Activated naive CD8-positive, alpha-beta T cell treated with anti-CD3 and anti-CD28 coated beads, Interleukin-2, amount 10 ng/mL, durations not matched to agents 7 days and 5 days (primary cell): ENCODE measurements at regions not wholly inside any gene's neighbourhood (a gene's known extent, or its start where the extent isn't known, plus 50 kb on each side); places are given as distances from the start of the nearest gene placed in this dataset.

ENCODE experiments used
- ATAC-seq: fragments of 150-1000 bp; cut with Tn5 transposase; one replicate; pipeline ENCODE4 v1.10.0; 2021; ENCODE audit warnings: low read depth, moderate library complexity
- POLR2A ChIA-PET: fragments of 350-600 bp; sonication (Branson Sonifier 250); formaldehyde crosslinking; loops from one replicate; lab custom pipeline; 2021; ENCODE audit warnings: antibody characterized with exemption; lab: Charles Lee
- DNase-seq: peaks from one replicate; pipeline ENCODE4 v3.0.0; 2021
- H3K27ac Mint-ChIP-seq: one replicate; pipeline ENCODE4 v1.8.0; 2022; ENCODE audit warnings: mild to moderate bottlenecking, mixed read lengths
- H3K27me3 Mint-ChIP-seq: one replicate; pipeline ENCODE4 v1.8.0; 2022; ENCODE audit warnings: mild to moderate bottlenecking, moderate library complexity, mixed read lengths
- H3K36me3 Mint-ChIP-seq: one replicate; pipeline ENCODE4 v1.8.0; 2021; ENCODE audit warnings: mild to moderate bottlenecking, mixed read lengths
- H3K4me1 Mint-ChIP-seq: one replicate; pipeline ENCODE4 v1.8.0; 2021; ENCODE audit warnings: mixed read lengths
- H3K4me3 Mint-ChIP-seq: one replicate; pipeline ENCODE4 v1.8.0; 2022; ENCODE audit warnings: mild to moderate bottlenecking, moderate library complexity, mixed read lengths
- H3K9me3 Mint-ChIP-seq: one replicate; pipeline ENCODE4 v1.8.0; 2021; ENCODE audit warnings: mixed read lengths

DNA sequence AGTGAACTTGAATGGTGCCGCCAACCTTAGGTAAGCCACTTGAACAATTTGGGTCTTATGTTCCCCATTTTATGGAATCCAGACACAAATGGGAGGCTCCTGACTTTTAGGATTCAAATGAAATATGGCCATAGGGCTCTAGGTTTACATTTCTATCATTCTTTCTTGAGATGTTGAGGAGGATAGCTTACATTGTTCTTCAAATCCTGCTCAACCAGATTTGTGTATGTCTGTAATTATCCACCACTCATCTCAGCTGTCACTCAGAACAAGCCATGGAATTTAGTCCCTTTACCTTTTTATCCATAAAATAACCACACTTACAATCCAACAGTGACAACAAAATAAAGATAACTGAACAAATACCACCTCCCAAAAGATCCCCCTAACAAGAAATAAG lies 682.9 kb upstream of the PTBP2 start:
- H3K27me3 Mint-ChIP-seq, result no peaks in the 10 kb centered on the region
- peaks cover 2% of the 10 kb centered on the region for H3K9me3 Mint-ChIP-seq
- POLR2A ChIA-PET, result no interaction called here
- no peak overlapping the region for H3K27ac Mint-ChIP-seq
- no peaks in the 10 kb centered on the region for H3K36me3 Mint-ChIP-seq
- ATAC-seq (no peak), DNase-seq (no peak)
- H3K4me1 Mint-ChIP-seq, result no peaks in the 10 kb centered on the region
- no peak overlapping the region for H3K4me3 Mint-ChIP-seq

DNA sequence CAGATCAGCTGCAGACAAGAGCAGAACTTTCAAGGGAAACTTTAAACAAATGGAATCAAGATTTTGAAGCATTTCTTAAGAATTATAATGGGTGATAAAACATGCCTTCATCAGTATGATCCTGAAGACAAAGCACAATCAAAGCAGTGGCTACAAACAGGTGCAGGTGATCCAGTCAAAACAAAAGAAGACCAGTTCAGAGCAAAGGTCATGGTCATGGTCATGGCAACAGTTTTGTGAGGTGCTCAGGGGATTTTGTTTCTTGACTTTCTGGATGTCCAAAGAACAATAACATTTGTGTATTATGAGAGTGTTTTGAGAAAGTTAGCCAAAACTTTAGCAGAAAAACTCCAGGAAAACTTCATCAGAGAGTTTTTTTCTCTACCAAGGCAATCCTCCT lies 681.7 kb upstream of the PTBP2 start:
- no peak for DNase-seq
- H3K36me3 Mint-ChIP-seq, result no peaks in the 10 kb centered on the region
- H3K27ac Mint-ChIP-seq, result no peak overlapping the region
- peaks cover 2% of the 10 kb centered on the region for H3K9me3 Mint-ChIP-seq
- POLR2A ChIA-PET, result no interaction called here
- no peaks in the 10 kb centered on the region for H3K4me1 Mint-ChIP-seq
- ATAC-seq, result no peak
- no peak overlapping the region for H3K4me3 Mint-ChIP-seq
- H3K27me3 Mint-ChIP-seq, result no peaks in the 10 kb centered on the region

DNA sequence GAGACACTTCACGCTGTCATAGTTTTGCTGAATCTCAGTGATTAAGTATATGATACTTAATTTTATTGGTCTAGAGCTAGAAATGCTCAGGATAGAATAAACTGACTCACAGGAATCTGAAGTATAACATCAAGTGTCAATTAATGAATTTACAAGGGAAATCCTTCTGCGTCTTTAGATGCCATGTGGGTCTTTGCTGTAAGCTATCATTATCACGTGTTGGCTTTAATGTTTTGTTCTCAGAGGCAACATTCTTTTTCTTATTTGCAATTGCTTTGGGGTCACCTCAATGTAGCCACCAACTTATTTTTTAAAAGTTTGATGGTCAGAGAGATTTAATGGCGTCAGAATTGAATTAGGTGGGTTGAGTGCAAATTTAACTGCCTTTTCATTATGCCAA lies 680.1 kb upstream of the PTBP2 start:
- Mint-ChIP-seq H3K27me3 (no peaks in the 10 kb centered on the region), H3K9me3 (peaks cover 5% of the 10 kb centered on the region), H3K27ac (no peak overlapping the region), H3K36me3 (no peaks in the 10 kb centered on the region), H3K4me3 (no peak overlapping the region), H3K4me1 (no peaks in the 10 kb centered on the region)
- ATAC-seq (no peak), DNase-seq (no peak)
- POLR2A ChIA-PET, result no interaction called here

DNA sequence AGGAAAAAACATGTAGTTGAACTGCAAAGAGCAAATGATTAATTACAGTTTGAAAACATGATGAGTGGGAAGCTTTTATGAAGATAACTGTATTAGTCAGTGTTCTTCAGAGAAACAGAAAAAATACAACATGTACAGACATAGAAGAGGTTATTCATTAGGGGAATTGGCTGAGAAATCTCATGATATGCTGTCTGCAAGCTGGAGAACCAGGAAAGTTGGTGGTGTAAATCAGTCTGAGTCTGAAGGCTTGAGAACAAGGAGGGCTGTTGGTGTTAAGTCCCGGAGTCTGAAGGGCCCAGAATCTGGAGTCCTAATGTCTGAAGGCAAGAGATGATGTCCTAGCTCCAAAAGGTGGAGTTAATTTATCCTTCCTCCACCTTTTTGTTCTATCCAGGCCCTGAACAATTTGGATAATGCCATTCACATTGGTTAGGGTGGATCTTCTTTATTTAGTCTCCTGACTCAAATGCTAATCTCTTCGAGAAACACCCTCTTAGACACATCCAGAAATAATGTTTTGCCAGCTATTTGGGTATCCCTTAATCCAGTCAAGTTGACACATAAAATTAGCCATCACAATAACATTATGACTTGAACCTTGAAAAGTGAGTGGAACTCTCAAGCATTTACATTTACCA lies 672.9 kb upstream of the PTBP2 start:
- POLR2A ChIA-PET, result no interaction called here
- H3K36me3 Mint-ChIP-seq, result no peaks in the 10 kb centered on the region
- H3K27ac Mint-ChIP-seq, result no peak overlapping the region
- H3K4me1 Mint-ChIP-seq, result no peaks in the 10 kb centered on the region
- H3K27me3 Mint-ChIP-seq, result no peaks in the 10 kb centered on the region
- ATAC-seq (no peak), DNase-seq (no peak)
- no peak overlapping the region for H3K4me3 Mint-ChIP-seq
- H3K9me3 Mint-ChIP-seq, result peaks cover 6% of the 10 kb centered on the region

DNA sequence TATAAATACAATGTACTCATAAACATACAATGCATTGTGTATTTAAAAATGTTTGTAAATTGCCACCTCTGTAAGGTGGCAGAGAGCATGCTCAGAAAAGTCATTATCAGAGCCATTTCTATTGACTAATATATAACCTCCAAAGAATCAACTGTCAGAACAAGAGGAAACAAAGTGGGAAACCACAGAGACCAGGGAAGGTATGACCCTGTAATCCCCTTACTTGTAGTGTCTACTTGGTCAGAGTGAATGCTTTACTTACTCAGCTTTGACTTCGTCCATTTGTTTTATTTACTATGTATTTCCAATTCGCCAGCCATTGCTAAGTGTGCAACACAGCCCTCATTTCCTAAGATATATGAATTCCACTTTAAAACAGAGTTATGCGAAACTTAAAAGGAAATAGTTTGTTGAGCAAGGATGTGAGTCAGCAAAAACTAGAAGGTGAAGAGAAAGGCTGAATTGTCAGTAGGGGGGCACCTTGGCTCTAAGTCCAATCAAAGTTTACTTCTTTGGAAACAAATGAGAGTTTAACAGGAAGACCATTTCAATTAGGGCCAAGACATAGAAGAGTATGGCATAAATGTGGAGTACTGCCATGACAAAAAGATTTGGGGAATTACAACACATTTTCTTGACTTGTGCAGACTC lies 671.7 kb upstream of the PTBP2 start:
- H3K4me3 Mint-ChIP-seq, result no peak overlapping the region
- no peak overlapping the region for H3K27ac Mint-ChIP-seq
- no peaks in the 10 kb centered on the region for H3K4me1 Mint-ChIP-seq
- DNase-seq (no peak), ATAC-seq (no peak)
- peaks cover 7% of the 10 kb centered on the region for H3K9me3 Mint-ChIP-seq
- POLR2A ChIA-PET, result no interaction called here
- no peaks in the 10 kb centered on the region for H3K36me3 Mint-ChIP-seq
- H3K27me3 Mint-ChIP-seq, result no peaks in the 10 kb centered on the region

DNA sequence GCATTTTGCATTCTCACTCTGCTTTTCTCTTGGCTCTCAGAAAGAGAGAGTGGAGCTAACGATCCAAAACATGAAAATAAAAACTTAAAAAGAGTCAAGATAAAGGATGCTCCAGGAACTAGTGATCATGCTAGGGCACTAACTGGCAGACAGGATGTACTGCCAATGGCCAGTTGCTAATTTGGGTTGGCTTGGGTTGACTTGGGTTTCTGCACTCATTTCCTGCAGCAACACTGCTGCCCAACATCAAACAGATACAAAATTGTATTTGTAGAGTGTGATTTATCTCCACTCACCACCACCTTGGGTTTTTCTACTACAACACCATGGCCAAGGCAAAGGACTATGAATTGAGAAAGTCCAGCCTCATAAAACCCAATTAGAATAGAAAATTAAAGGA lies 662.3 kb upstream of the PTBP2 start:
- DNase-seq, result no peak
- Mint-ChIP-seq H3K36me3 (no peaks in the 10 kb centered on the region), H3K27ac (no peak overlapping the region), H3K4me1 (no peaks in the 10 kb centered on the region), H3K4me3 (no peak overlapping the region), H3K27me3 (no peaks in the 10 kb centered on the region), H3K9me3 (peaks cover 2% of the 10 kb centered on the region)
- POLR2A ChIA-PET, result no interaction called here
- ATAC-seq, result no peak

DNA sequence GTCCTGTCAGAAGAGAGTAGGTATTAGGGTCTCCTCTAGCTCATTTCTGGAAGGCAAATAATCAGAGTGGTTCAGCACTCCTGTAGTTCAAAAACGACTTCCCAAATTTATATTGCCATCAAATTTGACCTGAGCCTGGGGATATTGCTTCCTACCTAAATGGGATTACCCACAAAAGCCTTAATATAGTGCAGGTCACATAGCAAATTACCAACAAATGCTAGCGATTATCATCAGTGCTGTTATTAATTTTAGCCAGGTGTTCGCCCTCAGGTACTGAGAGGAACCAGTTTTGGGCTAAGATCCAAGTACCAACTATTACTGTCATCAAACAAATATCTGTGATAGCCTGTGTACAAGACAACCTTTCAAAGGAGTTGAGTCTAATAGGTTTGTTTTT lies 661.8 kb upstream of the PTBP2 start:
- POLR2A ChIA-PET, result no interaction called here
- no peak for ATAC-seq
- no peak for DNase-seq
- Mint-ChIP-seq H3K27ac (no peak overlapping the region), H3K4me1 (no peaks in the 10 kb centered on the region), H3K36me3 (no peaks in the 10 kb centered on the region), H3K27me3 (no peaks in the 10 kb centered on the region), H3K4me3 (no peak overlapping the region), H3K9me3 (peaks cover 1% of the 10 kb centered on the region)

DNA sequence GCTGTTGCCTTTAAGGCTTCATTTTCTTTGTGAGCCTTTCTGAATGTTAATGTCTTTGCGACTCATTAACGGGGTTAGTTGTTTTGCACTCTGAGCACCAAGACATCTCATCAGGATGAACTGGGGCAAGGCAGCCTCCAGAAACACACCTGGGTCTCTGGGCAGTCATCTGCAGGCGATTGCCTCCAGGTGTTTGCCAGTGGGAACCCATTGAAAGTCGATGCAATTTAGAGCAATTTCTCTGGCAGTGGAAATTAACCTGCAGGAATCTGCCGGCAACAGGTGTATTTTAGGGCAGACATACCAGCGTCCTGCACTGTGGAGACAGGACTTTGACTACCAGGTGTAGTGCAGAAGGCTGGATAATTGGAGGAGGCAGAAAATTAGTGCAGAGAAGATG lies 661.0 kb upstream of the PTBP2 start:
- no peaks in the 10 kb centered on the region for H3K27me3 Mint-ChIP-seq
- H3K36me3 Mint-ChIP-seq, result no peaks in the 10 kb centered on the region
- H3K4me1 Mint-ChIP-seq, result no peaks in the 10 kb centered on the region
- no peak overlapping the region for H3K4me3 Mint-ChIP-seq
- H3K9me3 Mint-ChIP-seq, result peaks cover 3% of the 10 kb centered on the region
- POLR2A ChIA-PET, result no interaction called here
- H3K27ac Mint-ChIP-seq, result no peak overlapping the region
- no peak for DNase-seq
- ATAC-seq, result no peak

DNA sequence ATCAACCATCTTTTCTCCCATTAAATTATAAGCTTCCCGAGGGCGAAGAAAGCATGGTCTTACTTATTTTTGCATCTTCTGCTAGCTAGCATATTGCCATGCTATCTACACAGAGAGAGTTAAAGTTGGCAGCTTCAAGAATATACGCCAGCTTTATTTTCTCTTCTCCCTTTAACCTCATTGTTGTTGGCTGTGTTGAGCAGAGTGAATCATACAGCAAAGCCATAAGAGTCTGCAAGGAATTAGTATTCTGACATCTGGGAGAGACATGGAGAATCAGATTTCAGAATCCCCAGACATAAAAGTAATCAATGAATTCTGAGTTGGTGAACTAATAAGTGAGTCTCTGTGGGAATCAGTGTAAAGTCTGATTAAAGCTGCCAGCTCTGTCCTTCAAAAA lies 649.6 kb upstream of the PTBP2 start:
- no peaks in the 10 kb centered on the region for H3K4me1 Mint-ChIP-seq
- H3K27ac Mint-ChIP-seq, result no peak overlapping the region
- DNase-seq (no peak), ATAC-seq (no peak)
- H3K9me3 Mint-ChIP-seq, result peaks cover 6% of the 10 kb centered on the region
- POLR2A ChIA-PET, result no interaction called here
- no peaks in the 10 kb centered on the region for H3K27me3 Mint-ChIP-seq
- H3K36me3 Mint-ChIP-seq, result no peaks in the 10 kb centered on the region
- no peak overlapping the region for H3K4me3 Mint-ChIP-seq

DNA sequence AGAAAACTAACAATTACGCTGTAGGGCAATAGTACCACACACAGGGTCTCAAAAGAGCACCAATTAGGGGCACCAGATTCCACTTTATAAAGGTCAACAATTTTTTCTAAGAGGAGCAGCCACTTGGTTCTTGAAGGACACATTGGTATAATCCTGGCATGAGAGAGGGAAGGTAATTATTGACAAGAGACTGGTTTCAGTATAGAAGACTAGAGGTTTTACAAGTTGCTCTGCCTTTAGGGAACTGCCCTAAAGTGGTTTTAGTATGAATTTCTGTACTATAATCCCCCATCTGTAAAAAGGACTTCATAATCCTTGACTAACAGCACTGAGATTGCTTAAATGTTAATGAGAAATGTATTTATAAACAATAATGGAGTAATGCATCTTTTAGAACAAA lies 648.5 kb upstream of the PTBP2 start:
- Mint-ChIP-seq H3K27ac (no peak overlapping the region), H3K27me3 (no peaks in the 10 kb centered on the region), H3K36me3 (no peaks in the 10 kb centered on the region), H3K4me3 (no peak overlapping the region), H3K4me1 (no peaks in the 10 kb centered on the region), H3K9me3 (peaks cover 6% of the 10 kb centered on the region)
- ATAC-seq (no peak), DNase-seq (no peak)
- POLR2A ChIA-PET, result no interaction called here

DNA sequence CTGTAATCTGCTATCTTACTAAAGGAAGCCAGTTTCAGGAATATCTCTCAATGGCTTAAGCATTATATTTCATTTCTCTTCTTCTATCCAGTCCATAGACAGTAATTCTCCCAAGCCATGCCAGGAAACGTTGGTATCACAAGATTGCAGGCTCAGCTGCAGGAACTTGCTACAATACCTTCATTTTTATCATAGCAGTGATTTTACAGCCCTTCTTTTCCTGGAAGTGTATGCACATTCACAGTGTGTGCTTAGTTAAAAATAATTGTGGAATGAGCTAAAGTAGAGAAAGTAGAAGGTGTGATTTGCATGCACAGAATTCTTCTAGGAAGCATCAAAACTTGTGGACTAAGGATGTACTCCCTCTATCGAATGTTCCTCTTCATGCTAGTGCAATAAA lies 647.2 kb upstream of the PTBP2 start:
- Mint-ChIP-seq H3K4me1 (no peaks in the 10 kb centered on the region), H3K27ac (no peak overlapping the region), H3K36me3 (no peaks in the 10 kb centered on the region), H3K9me3 (peaks cover 3% of the 10 kb centered on the region), H3K4me3 (no peak overlapping the region), H3K27me3 (no peaks in the 10 kb centered on the region)
- POLR2A ChIA-PET, result no interaction called here
- DNase-seq (no peak), ATAC-seq (no peak)

DNA sequence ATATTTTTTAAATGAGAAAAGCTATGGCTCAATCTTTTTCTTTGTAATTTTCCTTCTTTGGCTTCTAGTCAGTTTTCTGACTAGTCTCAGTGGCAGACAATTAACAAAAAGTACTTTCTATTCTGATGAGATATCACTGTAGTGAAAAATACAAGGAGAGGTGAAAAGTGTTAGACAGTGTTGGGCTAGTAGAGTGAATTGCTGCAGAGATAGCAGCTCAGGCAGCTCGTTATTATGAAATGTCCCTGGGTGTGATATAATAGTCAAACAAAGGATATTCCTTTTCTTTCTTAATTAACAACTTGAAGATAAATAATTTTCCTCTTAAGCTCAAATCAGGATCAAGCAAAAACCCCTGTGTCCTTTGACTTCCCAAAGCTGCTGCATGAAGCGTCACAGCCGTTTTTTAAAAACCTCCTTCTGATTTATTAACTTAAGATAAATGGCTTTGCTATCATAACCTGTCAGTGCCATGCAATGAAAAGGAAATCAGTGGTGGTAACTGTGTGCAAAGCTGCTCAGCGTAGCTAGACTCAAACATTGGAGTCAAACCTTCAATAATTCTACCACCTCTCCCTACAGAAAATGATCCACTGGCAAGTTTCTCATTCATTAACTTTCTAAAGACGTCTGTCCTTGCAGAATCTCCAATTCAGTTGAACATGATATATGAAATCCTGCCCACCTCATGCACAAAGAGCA lies 646.6 kb upstream of the PTBP2 start:
- Mint-ChIP-seq H3K9me3 (peaks cover 1% of the 10 kb centered on the region), H3K36me3 (no peaks in the 10 kb centered on the region), H3K4me3 (no peak overlapping the region), H3K27me3 (no peaks in the 10 kb centered on the region), H3K4me1 (no peaks in the 10 kb centered on the region), H3K27ac (no peak overlapping the region)
- DNase-seq (no peak), ATAC-seq (no peak)
- POLR2A ChIA-PET, result no interaction called here

DNA sequence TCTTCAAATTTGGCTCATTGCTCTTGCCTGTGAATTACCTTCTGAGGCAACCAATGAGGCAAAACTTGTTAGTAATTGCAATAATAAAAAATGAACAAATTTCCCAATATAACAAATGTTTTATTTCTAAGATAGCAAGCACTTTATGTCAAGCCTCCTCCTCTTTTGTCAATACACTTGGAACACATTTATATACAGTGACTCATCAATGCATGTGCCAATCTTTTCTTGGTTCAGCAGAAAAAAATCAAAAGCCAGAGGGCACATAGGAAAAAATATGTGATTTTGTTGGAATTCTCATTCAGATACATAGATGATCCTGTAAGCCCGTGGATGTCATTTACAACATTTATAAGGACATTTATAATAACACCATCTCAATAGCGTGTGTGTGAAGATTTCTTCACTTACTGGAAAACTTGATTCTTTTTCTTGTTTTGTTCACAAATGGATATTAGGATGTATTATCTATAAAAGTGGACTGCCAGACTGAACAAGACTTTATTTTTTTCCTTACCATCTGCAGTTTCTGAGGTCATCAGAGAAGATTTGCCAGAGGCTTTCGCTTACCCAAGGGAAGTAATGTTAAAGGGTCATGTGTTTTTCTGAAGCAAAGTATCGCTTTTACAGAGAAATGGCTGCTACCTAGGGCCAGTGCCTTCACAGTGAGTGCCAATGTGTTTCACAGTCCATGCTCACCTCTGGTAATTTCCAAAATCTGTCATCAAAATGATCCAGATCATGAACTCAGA lies 645.7 kb upstream of the PTBP2 start:
- H3K4me3 Mint-ChIP-seq, result no peak overlapping the region

DNA sequence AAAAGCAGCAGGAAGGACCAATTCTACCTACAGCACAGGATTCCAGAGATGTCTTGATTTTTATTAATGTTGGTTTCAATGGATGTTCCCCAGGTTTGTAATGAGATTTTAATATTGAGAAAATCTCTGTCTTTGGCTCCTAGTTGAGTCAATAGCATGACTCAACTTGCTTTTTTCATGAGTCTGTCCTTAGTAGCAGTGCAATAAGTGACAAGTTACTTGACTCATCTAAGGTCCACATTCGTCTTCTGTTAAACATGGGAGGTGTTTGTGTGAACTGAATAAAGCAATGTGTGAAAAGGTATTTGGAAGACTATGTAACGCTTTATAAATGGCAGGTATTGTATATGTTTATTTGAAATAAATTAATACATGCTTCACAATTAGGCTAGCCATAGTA lies 645.0 kb upstream of the PTBP2 start:
- Mint-ChIP-seq H3K27ac (no peak overlapping the region), H3K27me3 (no peaks in the 10 kb centered on the region), H3K4me1 (no peaks in the 10 kb centered on the region), H3K36me3 (no peaks in the 10 kb centered on the region), H3K4me3 (no peak overlapping the region), H3K9me3 (peaks cover 1% of the 10 kb centered on the region)
- DNase-seq (no peak), ATAC-seq (no peak)
- POLR2A ChIA-PET, result no interaction called here

More for the DNA sequence above, 645.7 kb upstream of the PTBP2 start:
- Mint-ChIP-seq H3K27ac (no peak overlapping the region), H3K36me3 (no peaks in the 10 kb centered on the region), H3K27me3 (no peaks in the 10 kb centered on the region), H3K9me3 (peaks cover 1% of the 10 kb centered on the region), H3K4me1 (no peaks in the 10 kb centered on the region)
- POLR2A ChIA-PET, result no interaction called here
- DNase-seq (no peak), ATAC-seq (no peak)
